ENCODE measurements at regions not wholly inside any gene's neighbourhood (a gene's known extent, or its start where the extent isn't known, plus 50 kb on each side); places are given as distances from the start of the nearest gene placed in this dataset.

- Histone ChIP-seq H3K27me3 (replicated peaks; ENCODE audit: insufficient read depth, low read depth, low read length, poor library complexity) (no peaks in the 10 kb centered on the region), H3K9me3 (ENCODE audit: low read depth, low read length, poor library complexity, severe bottlenecking) (no peaks in the 10 kb centered on the region), H3K4me1 (ENCODE audit: insufficient read depth, low read length, poor library complexity, severe bottlenecking) (peaks cover 61% of the 10 kb centered on the region), H3K4me3 (ENCODE audit: low read depth, low read length, poor library complexity, severe bottlenecking) (no peak overlapping the region), H3K36me3 (ENCODE audit: insufficient read depth, low read length, poor library complexity, severe bottlenecking) (no peaks in the 10 kb centered on the region), H3K27ac (ENCODE audit: low read depth, low read length, poor library complexity, severe bottlenecking) (peak overlapping the region; percentile 81)
- no TSS peak for BruUV-seq (replicated peaks)
- CTCF ChIA-PET = interaction anchor here (1.1 kb wide), 1 partner anchor 43 kb away, joined by 6 read pairs; no protein-coding TSS in a partner anchor
- TF ChIP-seq CTCF (conservative IDR thresholded peaks at IDR 0.05; ENCODE audit: low read depth, low read length) = no peak
- TF ChIP-seq EZH2 (IDR thresholded peaks at IDR 0.05; ENCODE audit: borderline replicate concordance, low read depth, low read length, poor library complexity, severe bottlenecking) = no peak
- DNase-seq (ENCODE audit: low spot score) = peak; percentile 51
- POLR2A ChIA-PET (ENCODE audit: low non-redundant PET) = interaction anchor here (0.7 kb wide), 1 partner anchor 569 kb away, joined by 3 read pairs; no protein-coding TSS in a partner anchor
- intact Hi-C loops (cut with micrococcal nuclease; ENCODE audit: unreplicated experiment) = no loop called here
Observed at GRCh38 chr20:52270001-52270606, 78.5 kb upstream of the ZFP64 start.

- Histone ChIP-seq H3K27ac (ENCODE audit: low read depth, low read length, poor library complexity, severe bottlenecking) (peak overlapping the region; percentile 81), H3K4me1 (ENCODE audit: insufficient read depth, low read length, poor library complexity, severe bottlenecking) (peaks cover 61% of the 10 kb centered on the region), H3K4me3 (ENCODE audit: low read depth, low read length, poor library complexity, severe bottlenecking) (no peak overlapping the region), H3K27me3 (replicated peaks; ENCODE audit: insufficient read depth, low read depth, low read length, poor library complexity) (no peaks in the 10 kb centered on the region), H3K9me3 (ENCODE audit: low read depth, low read length, poor library complexity, severe bottlenecking) (no peaks in the 10 kb centered on the region), H3K36me3 (ENCODE audit: insufficient read depth, low read length, poor library complexity, severe bottlenecking) (no peaks in the 10 kb centered on the region)
- intact Hi-C loops (cut with micrococcal nuclease; ENCODE audit: unreplicated experiment) = loop anchor here (2.0 kb wide), 2 partner anchors 299 to 1193 kb away; no protein-coding TSS in a partner anchor
- no TSS peak for BruUV-seq (replicated peaks)
- TF ChIP-seq EZH2 (IDR thresholded peaks at IDR 0.05; ENCODE audit: borderline replicate concordance, low read depth, low read length, poor library complexity, severe bottlenecking) = no peak
- no peak for TF ChIP-seq CTCF (conservative IDR thresholded peaks at IDR 0.05; ENCODE audit: low read depth, low read length)
- POLR2A ChIA-PET (ENCODE audit: low non-redundant PET) = no interaction called here
- DNase-seq (ENCODE audit: low spot score) = peak; percentile 93
- CTCF ChIA-PET = interaction anchor here (1.1 kb wide), 1 partner anchor 43 kb away, joined by 6 read pairs; no protein-coding TSS in a partner anchor
Observed at GRCh38 chr20:52269321-52269720, 77.7 kb upstream of the ZFP64 start.

- BruUV-seq (replicated peaks) = TSS peak; percentile 31
- CTCF ChIA-PET = no interaction called here
Observed at GRCh38 chr20:52268184-52268749, 76.7 kb upstream of the ZFP64 start.

More at GRCh38 chr20:52268184-52268749, 76.7 kb upstream of the ZFP64 start:
- intact Hi-C loops (cut with micrococcal nuclease; ENCODE audit: unreplicated experiment) = loop anchor here (2.0 kb wide), 2 partner anchors 301 to 1195 kb away; no protein-coding TSS in a partner anchor
- POLR2A ChIA-PET (ENCODE audit: low non-redundant PET) = no interaction called here
- Histone ChIP-seq H3K27me3 (replicated peaks; ENCODE audit: insufficient read depth, low read depth, low read length, poor library complexity) (no peaks in the 10 kb centered on the region), H3K4me1 (ENCODE audit: insufficient read depth, low read length, poor library complexity, severe bottlenecking) (peaks cover 61% of the 10 kb centered on the region), H3K36me3 (ENCODE audit: insufficient read depth, low read length, poor library complexity, severe bottlenecking) (no peaks in the 10 kb centered on the region), H3K27ac (ENCODE audit: low read depth, low read length, poor library complexity, severe bottlenecking) (peak overlapping the region; percentile 81), H3K9me3 (ENCODE audit: low read depth, low read length, poor library complexity, severe bottlenecking) (no peaks in the 10 kb centered on the region), H3K4me3 (ENCODE audit: low read depth, low read length, poor library complexity, severe bottlenecking) (no peak overlapping the region)
- DNase-seq (ENCODE audit: low spot score) = peak; percentile 80
- TF ChIP-seq EZH2 (IDR thresholded peaks at IDR 0.05; ENCODE audit: borderline replicate concordance, low read depth, low read length, poor library complexity, severe bottlenecking) (no peak), CTCF (conservative IDR thresholded peaks at IDR 0.05; ENCODE audit: low read depth, low read length) (no peak)
